ENCODE measurements at regions not wholly inside any gene's neighbourhood (a gene's known extent, or its start where the extent isn't known, plus 50 kb on each side); places are given as distances from the start of the nearest gene placed in this dataset.

- DNase-seq (ENCODE audit: low read depth) = no peak
- no peak overlapping the region for H3K4me3 ChIP-seq (ENCODE audit: low read depth, low read length)
Measured at GRCh38 chr3:70393881-70394612, 81.6 kb upstream of the MDFIC2 start.

GRCh38 chr3:70392227-70392626 lies 79.8 kb upstream of the MDFIC2 start:
- no peak for TF ChIP-seq MAX (IDR thresholded peaks at IDR 0.05; ENCODE audit: low read depth, low read length)
- TF ChIP-seq MYC (IDR thresholded peaks at IDR 0.05; ENCODE audit: low read depth, low read length) = no peak
- TF ChIP-seq CTCF (IDR thresholded peaks at IDR 0.05; ENCODE audit: low read depth, low read length) = no peak
- DNase-seq (ENCODE audit: low read depth) = no peak

More at GRCh38 chr3:70393881-70394612, 81.6 kb upstream of the MDFIC2 start:
- TF ChIP-seq CTCF (IDR thresholded peaks at IDR 0.05; ENCODE audit: low read depth, low read length) = no peak
- no peak for TF ChIP-seq MAX (IDR thresholded peaks at IDR 0.05; ENCODE audit: low read depth, low read length)
- no peak for TF ChIP-seq POLR2A (IDR thresholded peaks at IDR 0.05; ENCODE audit: extremely low read depth, insufficient read length)

GRCh38 chr3:70387889-70388288 lies 75.5 kb upstream of the MDFIC2 start:
- H3K4me3 ChIP-seq (ENCODE audit: low read depth, low read length) = no peak overlapping the region
- TF ChIP-seq MAX (IDR thresholded peaks at IDR 0.05; ENCODE audit: low read depth, low read length) (no peak), POLR2A (IDR thresholded peaks at IDR 0.05; ENCODE audit: extremely low read depth, insufficient read length) (no peak), CTCF (IDR thresholded peaks at IDR 0.05; ENCODE audit: low read depth, low read length) (no peak), MYC (IDR thresholded peaks at IDR 0.05; ENCODE audit: low read depth, low read length) (no peak)
- no peak for DNase-seq (ENCODE audit: low read depth)

More at GRCh38 chr3:70392227-70392626, 79.8 kb upstream of the MDFIC2 start:
- H3K4me3 ChIP-seq (ENCODE audit: low read depth, low read length) = no peak overlapping the region

- H3K4me3 ChIP-seq (ENCODE audit: low read depth, low read length) = no peak overlapping the region
- no peak for DNase-seq (ENCODE audit: low read depth)
- TF ChIP-seq MAX (IDR thresholded peaks at IDR 0.05; ENCODE audit: low read depth, low read length) (no peak), MYC (IDR thresholded peaks at IDR 0.05; ENCODE audit: low read depth, low read length) (no peak)
Measured at GRCh38 chr3:70386846-70387245, 74.4 kb upstream of the MDFIC2 start.

GRCh38 chr3:70386043-70386442 lies 73.6 kb upstream of the MDFIC2 start:
- DNase-seq (ENCODE audit: low read depth) = no peak
- TF ChIP-seq POLR2A (IDR thresholded peaks at IDR 0.05; ENCODE audit: extremely low read depth, insufficient read length) = no peak
- TF ChIP-seq MYC (IDR thresholded peaks at IDR 0.05; ENCODE audit: low read depth, low read length) = no peak
- no peak for TF ChIP-seq CTCF (IDR thresholded peaks at IDR 0.05; ENCODE audit: low read depth, low read length)
- no peak for TF ChIP-seq MAX (IDR thresholded peaks at IDR 0.05; ENCODE audit: low read depth, low read length)
- H3K4me3 ChIP-seq (ENCODE audit: low read depth, low read length) = no peak overlapping the region

GRCh38 chr3:70383360-70383831 lies 71.0 kb upstream of the MDFIC2 start:
- no peak overlapping the region for H3K4me3 ChIP-seq (ENCODE audit: low read depth, low read length)
- no peak for TF ChIP-seq MAX (IDR thresholded peaks at IDR 0.05; ENCODE audit: low read depth, low read length)
- no peak for TF ChIP-seq MYC (IDR thresholded peaks at IDR 0.05; ENCODE audit: low read depth, low read length)
- no peak for TF ChIP-seq POLR2A (IDR thresholded peaks at IDR 0.05; ENCODE audit: extremely low read depth, insufficient read length)
- TF ChIP-seq CTCF (IDR thresholded peaks at IDR 0.05; ENCODE audit: low read depth, low read length) = no peak
- DNase-seq (ENCODE audit: low read depth) = no peak

Data from NB4 (cell line).